HCT116 (cell line): ENCODE measurements at regions not wholly inside any gene's neighbourhood (a gene's known extent, or its start where the extent isn't known, plus 50 kb on each side); places are given as distances from the start of the nearest gene placed in this dataset.

Experiments used
- ATAC-seq: fragments of 200-7000 bp; cut with Tn5 transposase; 2 replicates; pipeline ENCODE4 v1.9.1; 2020; ENCODE audit warnings: mild to moderate bottlenecking, moderate library complexity
- BruUV-seq: library from RNA; stranded (reverse); fragments of 400-500 nt; replicated peaks from 2 replicates; lab custom pipeline; 2021; lab: Mats Ljungman, UMichigan
- CTCF ChIA-PET: fragments of 300-600 bp; sonication (Branson Sonifier 250); formaldehyde crosslinking; loops from one replicate; lab custom pipeline; 2021; ENCODE audit warnings: antibody characterized with exemption; lab: Charles Lee
- POLR2A ChIA-PET: fragments of 300-600, 350-600 bp; sonication (Branson Sonifier 250); formaldehyde crosslinking; loops from one replicate; lab custom pipeline; 2021; ENCODE audit warnings: antibody characterized with exemption; lab: Charles Lee
- RAD21 ChIA-PET, 2 experiments: fragments of 300-600 bp; sonication (Branson Sonifier 250); formaldehyde crosslinking; loops; one replicate each; lab custom pipeline; 2023; ENCODE audit warnings: low total read pairs in 2 of 2; ENCODE audit not compliant: uncharacterized antibody in 2 of 2, unreplicated experiment in 2 of 2, low non-redundant PET in 1 of 2; lab: Charles Lee
- DNase-seq: peaks from one replicate; pipeline ENCODE4 v3.0.0-alpha.2; 2010; ENCODE audit warnings: low read depth, low spot score
- H2AFZ ChIP-seq: fragments of 200-600 bp; shearing (Covaris generic), sonication (generic); 2 replicates; pipeline ENCODE4 v1.6.1; 2017; ENCODE audit warnings: low read depth, mixed run types, mixed read lengths, antibody characterized with exemption, low read length; ENCODE audit not compliant: poor library complexity, severe bottlenecking
- H3K27ac ChIP-seq: 2 replicates; pipeline ENCODE4 v1.5.1; 2012; ENCODE audit warnings: low read depth, low read length
- H3K27me3 ChIP-seq: fragments of 200-600 bp; sonication (generic); 2 replicates; pipeline ENCODE4 v1.6.1; 2016; ENCODE audit warnings: mixed run types, low read length, mixed read lengths; ENCODE audit not compliant: insufficient read depth
- H3K36me3 ChIP-seq, 2 experiments: fragments of 200-500 bp in 1 of 2; fragments of 200-600 bp in 1 of 2; sonication (Bioruptor generic) in 1 of 2; sonication (generic) in 1 of 2; 2 replicates each; pipeline versions ENCODE4 v1.5.1 to v1.6.1; 2014 to 2016; ENCODE audit warnings: low read length in 2 of 2, inconsistent platforms in 1 of 2, mixed read lengths in 1 of 2, mixed run types in 1 of 2; ENCODE audit not compliant: insufficient read depth in 2 of 2, control insufficient read depth in 1 of 2
- H3K4me1 ChIP-seq, 2 experiments: fragments of 200-600 bp in 1 of 2; sonication (generic) in 1 of 2; 2 replicates each; pipeline versions ENCODE4 v1.5.1 to v1.6.1; 2012 to 2017; ENCODE audit warnings: low read length in 2 of 2, inconsistent platforms in 1 of 2, mild to moderate bottlenecking in 1 of 2, mixed read lengths in 1 of 2, mixed run types in 1 of 2, moderate library complexity in 1 of 2; ENCODE audit not compliant: insufficient read depth in 2 of 2, control insufficient read depth in 1 of 2
- H3K4me2 ChIP-seq: fragments of 200-600 bp; sonication (generic); 2 replicates; pipeline ENCODE4 v1.6.1; 2017; ENCODE audit warnings: mixed run types, low read length, mixed read lengths
- H3K4me3 ChIP-seq, 2 experiments: fragments of 200-600 bp in 1 of 2; sonication (generic) in 1 of 2; replicated peaks in 1 of 2; 2 replicates each; pipeline ENCODE4 v1.5.1; 2011 to 2016; ENCODE audit warnings: low read length in 2 of 2, control low read depth in 1 of 2, low read depth in 1 of 2, mild to moderate bottlenecking in 1 of 2, mixed read lengths in 1 of 2, mixed run types in 1 of 2
- H3K79me2 ChIP-seq: fragments of 200-600 bp; sonication (generic); 2 replicates; pipeline ENCODE4 v1.6.1; 2017; ENCODE audit warnings: mild to moderate bottlenecking, mixed run types, low read length, moderate library complexity, mixed read lengths; ENCODE audit not compliant: insufficient read depth
- H3K9ac ChIP-seq: fragments of 200-600 bp; sonication (generic); 2 replicates; pipeline ENCODE4 v1.6.1; 2016; ENCODE audit warnings: low read length, mixed read lengths
- H3K9me2 ChIP-seq: fragments of 200-600 bp; sonication (generic), shearing (Covaris generic); 2 replicates; pipeline ENCODE4 v1.6.1; 2017; ENCODE audit warnings: mixed run types, mild to moderate bottlenecking, moderate library complexity; ENCODE audit not compliant: insufficient read depth
- H3K9me3 ChIP-seq, 2 experiments: fragments of 200-500 bp in 1 of 2; fragments of 200-600 bp in 1 of 2; sonication (Bioruptor generic) in 1 of 2; sonication (generic) in 1 of 2; 2 replicates each; pipeline ENCODE4 v1.6.1; 2014 to 2017; ENCODE audit warnings: low read length in 2 of 2, mixed read lengths in 2 of 2, inconsistent platforms in 1 of 2, low read depth in 1 of 2, mild to moderate bottlenecking in 1 of 2, mixed run types in 1 of 2, moderate library complexity in 1 of 2; ENCODE audit not compliant: control insufficient read depth in 1 of 2, insufficient read depth in 1 of 2
- H4K20me1 ChIP-seq: fragments of 200-600 bp; sonication (generic), shearing (Covaris generic); 2 replicates; pipeline ENCODE4 v1.6.1; 2017; ENCODE audit warnings: mixed run types, mild to moderate bottlenecking, moderate library complexity; ENCODE audit not compliant: insufficient read depth
- CBX3 ChIP-seq: IDR thresholded peaks from 2 replicates; pipeline ENCODE4 v1.6.1; 2012; ENCODE audit warnings: low read depth
- CEBPB ChIP-seq: IDR thresholded peaks from 2 replicates; pipeline ENCODE4 v1.6.1; 2012; ENCODE audit warnings: low read depth
- EGR1 ChIP-seq: IDR thresholded peaks from 2 replicates; pipeline ENCODE4 v1.6.1; 2012; ENCODE audit warnings: low read depth
- EZH2 ChIP-seq: fragments of 200-600 bp; sonication (generic); IDR thresholded peaks from 2 replicates; pipeline ENCODE4 v1.6.1; 2017; ENCODE audit warnings: antibody characterized with exemption, mixed run types
- EZH2phosphoT487 ChIP-seq: fragments of 200-600 bp; IDR thresholded peaks from 2 replicates; pipeline ENCODE4 v1.6.1; 2018; ENCODE audit warnings: antibody characterized with exemption, borderline replicate concordance
- FOSL1 ChIP-seq: IDR thresholded peaks from 2 replicates; pipeline ENCODE4 v1.6.1; 2012; ENCODE audit warnings: low read depth
- POLR2A ChIP-seq: IDR thresholded peaks from 2 replicates; pipeline ENCODE4 v1.7.0; 2011; ENCODE audit warnings: borderline replicate concordance; ENCODE audit not compliant: insufficient read depth, insufficient read length; ENCODE audit errors: extremely low read depth
- RAD21 ChIP-seq: IDR thresholded peaks from 2 replicates; pipeline ENCODE4 v1.6.1; 2012; ENCODE audit warnings: low read depth, mild to moderate bottlenecking
- TCF7L2 ChIP-seq: IDR thresholded peaks from 2 replicates; pipeline ENCODE4 v1.7.0; 2011; ENCODE audit warnings: borderline replicate concordance, inconsistent platforms; ENCODE audit not compliant: insufficient read depth, insufficient read length; ENCODE audit errors: extremely low read depth
- YY1 ChIP-seq: IDR thresholded peaks from 2 replicates; pipeline ENCODE4 v1.6.1; 2011; ENCODE audit warnings: low read length, low read depth, moderate library complexity, mild to moderate bottlenecking; ENCODE audit not compliant: insufficient replicate concordance; ENCODE audit errors: extremely low read depth
- ZNF274 ChIP-seq: fragments of 200-500 bp; sonication (Bioruptor generic); IDR thresholded peaks from 2 replicates; pipeline ENCODE4 v1.6.1; 2014; ENCODE audit warnings: mild to moderate bottlenecking, low read depth, low read length, inconsistent platforms
- intact Hi-C: fragments of 100-400 bp; cut with micrococcal nuclease; formaldehyde crosslinking; loops from 2 replicates; pipeline ENCODE4 v1.10.0; 2022
- TF ChIP-seq, protein P1 (sequence below): IDR thresholded peaks from 2 replicates; pipeline ENCODE4 v1.6.1; 2011; ENCODE audit warnings: mild to moderate bottlenecking, low read length, moderate library complexity; ENCODE audit not compliant: insufficient replicate concordance; ENCODE audit errors: extremely low read depth
- TF ChIP-seq, protein P2 (sequence below): IDR thresholded peaks from 2 replicates; pipeline ENCODE4 v1.6.1; 2012; ENCODE audit warnings: low read depth
- TF ChIP-seq, protein P3 (sequence below): IDR thresholded peaks from 2 replicates; pipeline ENCODE4 v1.6.1; 2012

DNA sequence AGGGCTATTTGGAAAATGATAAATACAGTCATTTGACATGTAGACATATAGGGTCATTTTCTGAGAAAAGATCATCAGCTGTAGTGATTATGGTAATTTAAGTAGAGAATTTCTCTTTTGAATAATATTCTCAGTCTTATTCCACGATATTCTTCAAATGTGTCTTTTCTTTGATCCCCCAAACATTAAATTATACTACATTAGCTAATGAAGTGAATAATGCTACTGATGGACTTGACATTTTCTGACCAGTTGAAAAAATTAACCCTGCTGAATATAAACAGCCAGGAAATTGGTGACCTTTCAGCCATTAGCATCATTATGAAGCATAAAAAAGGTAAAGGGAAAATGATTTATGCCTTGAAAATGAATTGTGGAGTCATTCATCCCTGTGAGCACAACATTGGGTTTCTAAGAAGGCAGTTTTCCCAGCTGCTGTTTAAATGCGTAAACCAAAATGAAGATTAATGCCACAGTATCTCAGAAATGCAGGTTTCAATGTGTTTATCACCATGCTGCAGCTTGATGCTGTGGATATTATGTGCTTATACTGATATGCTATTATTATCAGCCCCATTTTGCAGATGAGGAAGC lies 489.1 kb downstream of the KCTD16 start:
- no peak for DNase-seq
- Histone ChIP-seq H3K4me2 (no peak overlapping the region), H3K9ac (no peak overlapping the region), H3K27me3 (0 out of 2 replicates have a peak, but pooled peaks cover 3% of the 10 kb centered on the region), H4K20me1 (no peaks in the 10 kb centered on the region; the same call in 1 of the 2 replicates), H3K9me2 (no peaks in the 10 kb centered on the region), H3K27ac (no peak overlapping the region), H3K4me1 (no peaks in the 10 kb centered on the region), H2AFZ (no peak overlapping the region), H3K9me3 (no peaks in the 10 kb centered on the region), H3K36me3 (no peaks in the 10 kb centered on the region), H3K4me3 (no peak overlapping the region), H3K79me2 (no peaks in the 10 kb centered on the region)
- no peak for ATAC-seq
- ChIA-PET POLR2A (no interaction called here), CTCF (no interaction called here), RAD21 (no interaction called here)
- BruUV-seq, result no TSS peak
- intact Hi-C loops, result no loop called here
- TF ChIP-seq CEBPB (no peak), ZNF274 (no peak), FOSL1 (no peak), EZH2phosphoT487 (no peak), POLR2A (no peak), EGR1 (no peak), RAD21 (no peak), EZH2 (no peak), YY1 (no peak), TCF7L2 (no peak), CBX3 (no peak)
- TF ChIP-seq, protein P1, sequence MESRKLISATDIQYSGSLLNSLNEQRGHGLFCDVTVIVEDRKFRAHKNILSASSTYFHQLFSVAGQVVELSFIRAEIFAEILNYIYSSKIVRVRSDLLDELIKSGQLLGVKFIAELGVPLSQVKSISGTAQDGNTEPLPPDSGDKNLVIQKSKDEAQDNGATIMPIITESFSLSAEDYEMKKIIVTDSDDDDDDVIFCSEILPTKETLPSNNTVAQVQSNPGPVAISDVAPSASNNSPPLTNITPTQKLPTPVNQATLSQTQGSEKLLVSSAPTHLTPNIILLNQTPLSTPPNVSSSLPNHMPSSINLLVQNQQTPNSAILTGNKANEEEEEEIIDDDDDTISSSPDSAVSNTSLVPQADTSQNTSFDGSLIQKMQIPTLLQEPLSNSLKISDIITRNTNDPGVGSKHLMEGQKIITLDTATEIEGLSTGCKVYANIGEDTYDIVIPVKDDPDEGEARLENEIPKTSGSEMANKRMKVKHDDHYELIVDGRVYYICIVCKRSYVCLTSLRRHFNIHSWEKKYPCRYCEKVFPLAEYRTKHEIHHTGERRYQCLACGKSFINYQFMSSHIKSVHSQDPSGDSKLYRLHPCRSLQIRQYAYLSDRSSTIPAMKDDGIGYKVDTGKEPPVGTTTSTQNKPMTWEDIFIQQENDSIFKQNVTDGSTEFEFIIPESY, result no peak
- TF ChIP-seq, protein P2, sequence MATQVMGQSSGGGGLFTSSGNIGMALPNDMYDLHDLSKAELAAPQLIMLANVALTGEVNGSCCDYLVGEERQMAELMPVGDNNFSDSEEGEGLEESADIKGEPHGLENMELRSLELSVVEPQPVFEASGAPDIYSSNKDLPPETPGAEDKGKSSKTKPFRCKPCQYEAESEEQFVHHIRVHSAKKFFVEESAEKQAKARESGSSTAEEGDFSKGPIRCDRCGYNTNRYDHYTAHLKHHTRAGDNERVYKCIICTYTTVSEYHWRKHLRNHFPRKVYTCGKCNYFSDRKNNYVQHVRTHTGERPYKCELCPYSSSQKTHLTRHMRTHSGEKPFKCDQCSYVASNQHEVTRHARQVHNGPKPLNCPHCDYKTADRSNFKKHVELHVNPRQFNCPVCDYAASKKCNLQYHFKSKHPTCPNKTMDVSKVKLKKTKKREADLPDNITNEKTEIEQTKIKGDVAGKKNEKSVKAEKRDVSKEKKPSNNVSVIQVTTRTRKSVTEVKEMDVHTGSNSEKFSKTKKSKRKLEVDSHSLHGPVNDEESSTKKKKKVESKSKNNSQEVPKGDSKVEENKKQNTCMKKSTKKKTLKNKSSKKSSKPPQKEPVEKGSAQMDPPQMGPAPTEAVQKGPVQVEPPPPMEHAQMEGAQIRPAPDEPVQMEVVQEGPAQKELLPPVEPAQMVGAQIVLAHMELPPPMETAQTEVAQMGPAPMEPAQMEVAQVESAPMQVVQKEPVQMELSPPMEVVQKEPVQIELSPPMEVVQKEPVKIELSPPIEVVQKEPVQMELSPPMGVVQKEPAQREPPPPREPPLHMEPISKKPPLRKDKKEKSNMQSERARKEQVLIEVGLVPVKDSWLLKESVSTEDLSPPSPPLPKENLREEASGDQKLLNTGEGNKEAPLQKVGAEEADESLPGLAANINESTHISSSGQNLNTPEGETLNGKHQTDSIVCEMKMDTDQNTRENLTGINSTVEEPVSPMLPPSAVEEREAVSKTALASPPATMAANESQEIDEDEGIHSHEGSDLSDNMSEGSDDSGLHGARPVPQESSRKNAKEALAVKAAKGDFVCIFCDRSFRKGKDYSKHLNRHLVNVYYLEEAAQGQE, result no peak
- TF ChIP-seq, protein P3, sequence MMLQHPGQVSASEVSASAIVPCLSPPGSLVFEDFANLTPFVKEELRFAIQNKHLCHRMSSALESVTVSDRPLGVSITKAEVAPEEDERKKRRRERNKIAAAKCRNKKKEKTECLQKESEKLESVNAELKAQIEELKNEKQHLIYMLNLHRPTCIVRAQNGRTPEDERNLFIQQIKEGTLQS, result no peak
